ENCODE measurements at regions not wholly inside any gene's neighbourhood (a gene's known extent, or its start where the extent isn't known, plus 50 kb on each side); places are given as distances from the start of the nearest gene placed in this dataset.
A peak's percentile ranks its signal among the peaks of the same experiment; 100 is the strongest.

GRCh38 chr7:96638669-96639068, 71.0 kb downstream of the SEM1 start:
- DNase-seq (ENCODE audit: low read depth), result no peak

- DNase-seq (ENCODE audit: low read depth), result no peak
Measured at GRCh38 chr7:96637522-96637921, 72.1 kb downstream of the SEM1 start.

GRCh38 chr7:96636979-96637378, 72.7 kb downstream of the SEM1 start:
- peak; percentile 28 for DNase-seq (ENCODE audit: low read depth)

- peak; percentile 57 for DNase-seq (ENCODE audit: low read depth)
Measured at GRCh38 chr7:96636342-96636860, 73.2 kb downstream of the SEM1 start.

GRCh38 chr7:96629884-96630283, 79.8 kb downstream of the SEM1 start:
- no peak for DNase-seq (ENCODE audit: low read depth)

GRCh38 chr7:96624954-96625353, 84.7 kb downstream of the SEM1 start:
- no peak for DNase-seq (ENCODE audit: low read depth)

- DNase-seq (ENCODE audit: low read depth), result no peak
Measured at GRCh38 chr7:96621932-96622331, 87.7 kb downstream of the SEM1 start.

GRCh38 chr7:96614154-96614867, 95.3 kb downstream of the SEM1 start:
- no peak for DNase-seq (ENCODE audit: low read depth)

- no peak for DNase-seq (ENCODE audit: low read depth)
Measured at GRCh38 chr7:96612034-96612433, 97.6 kb downstream of the SEM1 start.

GRCh38 chr7:96605045-96605716, 104.5 kb downstream of the SEM1 start:
- DNase-seq (ENCODE audit: low read depth), result no peak

- DNase-seq (ENCODE audit: low read depth), result no peak
Measured at GRCh38 chr7:96599288-96599936, 110.2 kb downstream of the SEM1 start.

GRCh38 chr7:96598421-96598820, 111.2 kb downstream of the SEM1 start:
- DNase-seq (ENCODE audit: low read depth), result no peak

GRCh38 chr7:96596120-96596826, 113.4 kb downstream of the SEM1 start:
- peak; percentile 9 for DNase-seq (ENCODE audit: low read depth)

GRCh38 chr7:96591900-96592676, 117.6 kb downstream of the SEM1 start:
- no peak for DNase-seq (ENCODE audit: low read depth)

- DNase-seq (ENCODE audit: low read depth), result no peak
Measured at GRCh38 chr7:96591159-96591899, 118.3 kb downstream of the SEM1 start.

GRCh38 chr7:96589038-96589437, 120.6 kb downstream of the SEM1 start:
- DNase-seq (ENCODE audit: low read depth), result no peak

GRCh38 chr7:96579119-96579518, 130.5 kb downstream of the SEM1 start:
- no peak for DNase-seq (ENCODE audit: low read depth)

- no peak for DNase-seq (ENCODE audit: low read depth)
Measured at GRCh38 chr7:96578606-96579005, 131.0 kb downstream of the SEM1 start.

GRCh38 chr7:96563409-96563808, 146.2 kb downstream of the SEM1 start:
- no peak for DNase-seq (ENCODE audit: low read depth)

GRCh38 chr7:96562966-96563365, 146.7 kb downstream of the SEM1 start:
- DNase-seq (ENCODE audit: low read depth), result no peak

- DNase-seq (ENCODE audit: low read depth), result no peak
Measured at GRCh38 chr7:96562458-96562857, 147.2 kb downstream of the SEM1 start.
